HepG2 (cell line): ENCODE measurements at regions not wholly inside any gene's neighbourhood (a gene's known extent, or its start where the extent isn't known, plus 50 kb on each side); places are given as distances from the start of the nearest gene placed in this dataset.

Experiments used
- ATAC-seq: fragments of 200-7000 bp; cut with Tn5 transposase; 3 replicates; pipeline ENCODE4 v1.9.1; 2020; ENCODE audit warnings: mild to moderate bottlenecking, moderate library complexity
- BruUV-seq: library from RNA; stranded (reverse); fragments of 400-500 nt; replicated peaks from 2 replicates; lab custom pipeline; 2021; lab: Mats Ljungman, UMichigan
- CTCF ChIA-PET: fragments of 300-600 bp; formaldehyde crosslinking; extraction: SDS; loops from one replicate; lab custom pipeline; 2021; ENCODE audit warnings: low total read pairs, inconsistent platforms, low intra/inter-chr PET ratio; lab: Yijun Ruan, JAX
- POLR2A ChIA-PET: fragments of 350-600 bp; sonication (Branson Sonifier 250); formaldehyde crosslinking; loops from one replicate; lab custom pipeline; 2020; ENCODE audit warnings: antibody characterized with exemption, inconsistent platforms; lab: Yijun Ruan, JAX
- DNase-seq: peaks from one replicate; pipeline ENCODE4 v3.0.0-alpha.2; 2015; ENCODE audit warnings: low spot score
- FAIRE-seq: peaks from 3 replicates; lab custom pipeline; 2011; peaks lifted over from hg19 to GRCh38; lab: Jason Lieb, UNC
- H2AFZ ChIP-seq: one replicate; pipeline ENCODE4 v1.6.1; 2011; ENCODE audit warnings: low read length, inconsistent platforms
- H3K27ac ChIP-seq: fragments of 300-600 bp; 3 replicates; pipeline ENCODE4 v1.8.0; 2011; ENCODE audit warnings: mixed run types, mild to moderate bottlenecking, mixed read lengths, low read length, inconsistent platforms; ENCODE audit not compliant: insufficient read depth; ENCODE audit errors: extremely low read length
- H3K27me3 ChIP-seq, 2 experiments: fragments of 200-600 bp in 1 of 2; 2 replicates in 1 of 2; 3 replicates in 1 of 2; pipeline versions ENCODE4 v1.6.0 to v1.8.0; 2011; ENCODE audit warnings: low read length in 2 of 2, mild to moderate bottlenecking in 2 of 2, moderate library complexity in 2 of 2, inconsistent platforms in 1 of 2; ENCODE audit not compliant: insufficient read depth in 2 of 2, control insufficient read depth in 1 of 2
- H3K36me3 ChIP-seq, 2 experiments: fragments of 200-600 bp in 1 of 2; replicated peaks in 1 of 2; 2 replicates in 1 of 2; 3 replicates in 1 of 2; pipeline versions ENCODE4 v1.5.1 to v1.8.0; 2011; ENCODE audit warnings: low read length in 2 of 2, inconsistent platforms in 1 of 2; ENCODE audit not compliant: insufficient read depth in 2 of 2, control insufficient read depth in 1 of 2
- H3K4me1 ChIP-seq: 2 replicates; pipeline ENCODE4 v1.5.1; 2012; ENCODE audit warnings: low read length, inconsistent platforms; ENCODE audit not compliant: insufficient read depth
- H3K4me2 ChIP-seq: 2 replicates; pipeline ENCODE4 v1.6.0; 2011; ENCODE audit warnings: low read depth, low read length, inconsistent platforms
- H3K4me3 ChIP-seq, 3 experiments: fragments of 200-600 bp in 1 of 3; sonication (generic), shearing (Covaris generic) in 1 of 3; replicated peaks in 1 of 3; 2 replicates each; pipeline ENCODE4 v1.5.1; 2011 to 2016; ENCODE audit warnings: low read length in 3 of 3, inconsistent platforms in 2 of 3, low read depth in 2 of 3, mild to moderate bottlenecking in 2 of 3, control low read depth in 1 of 3, mixed read lengths in 1 of 3; ENCODE audit not compliant: insufficient read depth in 1 of 3
- H3K79me2 ChIP-seq: one replicate; pipeline ENCODE4 v1.6.1; 2011; ENCODE audit warnings: low read length, inconsistent platforms; ENCODE audit not compliant: insufficient read depth
- H3K9ac ChIP-seq: 2 replicates; pipeline ENCODE4 v1.6.0; 2011; ENCODE audit warnings: mild to moderate bottlenecking, low read depth, low read length, inconsistent platforms; ENCODE audit not compliant: insufficient read depth
- H3K9me3 ChIP-seq: 2 replicates; pipeline ENCODE4 v1.5.1; 2012; ENCODE audit warnings: mild to moderate bottlenecking, low read length
- H4K20me1 ChIP-seq: 2 replicates; pipeline ENCODE4 v1.6.0; 2011; ENCODE audit warnings: inconsistent platforms, mild to moderate bottlenecking, low read length, moderate library complexity; ENCODE audit not compliant: insufficient read depth
- ADNP ChIP-seq: sonication (generic); formaldehyde crosslinking; IDR thresholded peaks from 2 replicates; pipeline ENCODE4 v1.4.0; 2020; ENCODE audit warnings: missing genetic modification reagents
- CHCHD3 ChIP-seq: sonication (generic); formaldehyde crosslinking; IDR thresholded peaks from 2 replicates; pipeline ENCODE4 v1.8.0; 2022; ENCODE audit warnings: mild to moderate bottlenecking, missing genetic modification reagents, moderate library complexity
- CHD2 ChIP-seq: IDR thresholded peaks from 2 replicates; pipeline ENCODE4 v1.6.1; 2011; ENCODE audit warnings: low read depth, low read length, improper control_type of control experiment
- HBP1 ChIP-seq: IDR thresholded peaks from 2 replicates; pipeline ENCODE4 v1.6.1; 2016; ENCODE audit warnings: low read depth, control low read depth
- MBD4 ChIP-seq: IDR thresholded peaks from 2 replicates; pipeline ENCODE4 v1.6.1; 2012; ENCODE audit warnings: low read length, inconsistent platforms, borderline replicate concordance
- PRDM4 ChIP-seq: sonication (generic); formaldehyde crosslinking; IDR thresholded peaks from 2 replicates; pipeline ENCODE4 v1.9.0; 2021; ENCODE audit warnings: missing genetic modification reagents, borderline replicate concordance
- SP140L ChIP-seq: sonication (generic); formaldehyde crosslinking; IDR thresholded peaks from 2 replicates; pipeline ENCODE4 v1.4.0; 2020; ENCODE audit warnings: missing genetic modification reagents, borderline replicate concordance
- ZBTB44 ChIP-seq: sonication (generic); formaldehyde crosslinking; IDR thresholded peaks from 2 replicates; pipeline ENCODE4 v1.4.0; 2020; ENCODE audit warnings: missing genetic modification reagents
- ZKSCAN1 ChIP-seq: fragments of 150-350 bp; IDR thresholded peaks from 2 replicates; pipeline ENCODE4 v1.6.1; 2014; ENCODE audit warnings: low read length
- ZNF224 ChIP-seq: sonication (generic); formaldehyde crosslinking; IDR thresholded peaks from 2 replicates; pipeline ENCODE4 v1.5.0; 2020; ENCODE audit warnings: mild to moderate bottlenecking, missing genetic modification reagents
- ZNF337 ChIP-seq: sonication (generic); formaldehyde crosslinking; IDR thresholded peaks from 2 replicates; pipeline ENCODE4 v1.5.1; 2020; ENCODE audit warnings: missing genetic modification reagents, low read depth, mild to moderate bottlenecking, borderline replicate concordance
- ZNF354B ChIP-seq: sonication (generic); formaldehyde crosslinking; IDR thresholded peaks from 2 replicates; pipeline ENCODE4 v1.8.0; 2022; ENCODE audit warnings: mild to moderate bottlenecking, missing genetic modification reagents
- ZSCAN30 ChIP-seq: sonication (generic); formaldehyde crosslinking; IDR thresholded peaks from 2 replicates; pipeline ENCODE4 v1.5.0; 2020; ENCODE audit warnings: mild to moderate bottlenecking, missing genetic modification reagents
- WGBS: methylation state at CpG from one replicate; pipeline ENCODE4 v1.1.6; 2017; ENCODE audit warnings: low lambda C conversion rate; 5-methylcytosine and 5-hydroxymethylcytosine counted together
- in situ Hi-C: cut with HindIII; loops from 2 replicates; pipeline ENCODE4 v1.10.0; 2017; ENCODE audit warnings: low pct_unique_long_range_greater_than_20kb; ENCODE audit not compliant: extremely low pct_ligation_motif_present
- intact Hi-C: fragments of 100-400 bp; cut with micrococcal nuclease; formaldehyde crosslinking; loops from one replicate; pipeline ENCODE4 v1.10.0; 2022; ENCODE audit not compliant: unreplicated experiment
- TF ChIP-seq, protein P1 (sequence below): IDR thresholded peaks from 2 replicates; pipeline ENCODE4 v1.6.1; 2016; ENCODE audit warnings: missing compliant biosample characterization, missing genetic modification reagents, borderline replicate concordance
- TF ChIP-seq, protein P2 (sequence below): sonication (generic); formaldehyde crosslinking; IDR thresholded peaks from 2 replicates; pipeline ENCODE4 v1.4.0; 2020; ENCODE audit warnings: mild to moderate bottlenecking, missing genetic modification reagents

DNA sequence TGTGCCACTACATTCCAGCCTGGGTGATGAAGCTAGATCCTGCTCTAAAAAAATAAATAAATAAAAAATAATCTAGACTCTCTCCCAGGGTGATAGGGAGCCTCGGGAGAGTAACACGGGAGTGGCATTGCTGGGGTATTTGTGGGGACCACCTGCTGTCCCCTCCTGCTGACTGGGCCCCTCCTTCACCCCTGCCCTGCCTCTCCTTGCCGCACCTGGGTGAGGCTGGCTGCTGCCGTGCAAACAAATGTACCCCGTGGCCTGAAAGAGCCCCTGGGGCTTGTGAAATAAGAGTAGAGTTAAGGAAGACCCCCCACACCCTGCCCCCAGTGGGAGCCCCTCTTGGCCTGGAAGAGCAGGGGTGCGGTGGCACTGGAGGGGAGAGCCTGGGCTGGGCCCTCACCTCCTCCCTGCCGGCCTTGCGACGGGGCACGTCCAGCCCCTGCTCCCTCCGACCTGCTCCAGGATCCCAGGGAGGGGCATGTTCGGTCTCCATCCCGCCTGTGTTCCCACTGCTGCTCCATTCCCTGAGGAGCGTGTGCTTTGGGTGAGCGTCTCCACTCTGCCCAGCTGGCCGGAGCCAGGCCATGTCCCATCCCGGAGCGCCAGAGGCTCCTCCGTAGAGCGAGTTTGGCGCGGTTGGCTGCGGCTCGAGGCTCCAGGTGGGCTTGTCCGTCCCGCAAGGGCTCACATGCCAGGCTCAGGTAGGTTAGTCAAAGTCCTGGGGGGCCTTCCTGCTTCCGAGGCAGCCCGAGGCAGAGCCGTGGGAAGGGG lies 75.0 kb upstream of the RNU6ATAC start:
- ATAC-seq = no peak; the same call in 1 of the 3 replicates
- WGBS = 61% methylated on average over 15 of the region's 29 CpGs
- Histone ChIP-seq H3K36me3 (no peaks in the 10 kb centered on the region), H4K20me1 (no peaks in the 10 kb centered on the region), H3K4me1 (no peaks in the 10 kb centered on the region), H3K27me3 (peaks cover 13 to 61% of the 10 kb centered on the region in 2 experiments), H3K4me2 (no peak overlapping the region), H3K27ac (no peak overlapping the region), H2AFZ (no peak overlapping the region), H3K9ac (no peak overlapping the region), H3K4me3 (no peak overlapping the region), H3K9me3 (no peaks in the 10 kb centered on the region), H3K79me2 (no peaks in the 10 kb centered on the region)
- ChIA-PET CTCF (no interaction called here), POLR2A (no interaction called here)
- BruUV-seq = no TSS peak
- DNase-seq = no peak
- in situ Hi-C loops (no loop called here), intact Hi-C loops (no loop called here)
- TF ChIP-seq HBP1 (no peak), ZNF354B (CRISPR knock-in tag) (no peak), PRDM4 (CRISPR knock-in tag) (no peak), CHCHD3 (no peak), SP140L (no peak), ZSCAN30 (CRISPR knock-in tag) (no peak), ZBTB44 (CRISPR knock-in tag) (no peak), ZNF224 (CRISPR knock-in tag) (no peak), CHD2 (no peak), ZNF337 (CRISPR knock-in tag) (no peak), ZKSCAN1 (no peak), MBD4 (no peak), ADNP (CRISPR knock-in tag) (no peak)
- TF ChIP-seq, protein P1, sequence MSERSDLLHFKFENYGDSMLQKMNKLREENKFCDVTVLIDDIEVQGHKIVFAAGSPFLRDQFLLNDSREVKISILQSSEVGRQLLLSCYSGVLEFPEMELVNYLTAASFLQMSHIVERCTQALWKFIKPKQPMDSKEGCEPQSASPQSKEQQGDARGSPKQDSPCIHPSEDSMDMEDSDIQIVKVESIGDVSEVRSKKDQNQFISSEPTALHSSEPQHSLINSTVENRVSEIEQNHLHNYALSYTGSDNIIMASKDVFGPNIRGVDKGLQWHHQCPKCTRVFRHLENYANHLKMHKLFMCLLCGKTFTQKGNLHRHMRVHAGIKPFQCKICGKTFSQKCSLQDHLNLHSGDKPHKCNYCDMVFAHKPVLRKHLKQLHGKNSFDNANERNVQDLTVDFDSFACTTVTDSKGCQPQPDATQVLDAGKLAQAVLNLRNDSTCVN = no peak
- TF ChIP-seq, protein P2, sequence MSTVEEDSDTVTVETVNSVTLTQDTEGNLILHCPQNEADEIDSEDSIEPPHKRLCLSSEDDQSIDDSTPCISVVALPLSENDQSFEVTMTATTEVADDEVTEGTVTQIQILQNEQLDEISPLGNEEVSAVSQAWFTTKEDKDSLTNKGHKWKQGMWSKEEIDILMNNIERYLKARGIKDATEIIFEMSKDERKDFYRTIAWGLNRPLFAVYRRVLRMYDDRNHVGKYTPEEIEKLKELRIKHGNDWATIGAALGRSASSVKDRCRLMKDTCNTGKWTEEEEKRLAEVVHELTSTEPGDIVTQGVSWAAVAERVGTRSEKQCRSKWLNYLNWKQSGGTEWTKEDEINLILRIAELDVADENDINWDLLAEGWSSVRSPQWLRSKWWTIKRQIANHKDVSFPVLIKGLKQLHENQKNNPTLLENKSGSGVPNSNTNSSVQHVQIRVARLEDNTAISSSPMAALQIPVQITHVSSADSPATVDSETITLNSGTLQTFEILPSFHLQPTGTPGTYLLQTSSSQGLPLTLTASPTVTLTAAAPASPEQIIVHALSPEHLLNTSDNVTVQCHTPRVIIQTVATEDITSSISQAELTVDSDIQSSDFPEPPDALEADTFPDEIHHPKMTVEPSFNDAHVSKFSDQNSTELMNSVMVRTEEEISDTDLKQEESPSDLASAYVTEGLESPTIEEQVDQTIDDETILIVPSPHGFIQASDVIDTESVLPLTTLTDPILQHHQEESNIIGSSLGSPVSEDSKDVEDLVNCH (CRISPR knock-in tag) = no peak
- no peak for FAIRE-seq
